ENCODE measurements at regions not wholly inside any gene's neighbourhood (a gene's known extent, or its start where the extent isn't known, plus 50 kb on each side); places are given as distances from the start of the nearest gene placed in this dataset.

DNA sequence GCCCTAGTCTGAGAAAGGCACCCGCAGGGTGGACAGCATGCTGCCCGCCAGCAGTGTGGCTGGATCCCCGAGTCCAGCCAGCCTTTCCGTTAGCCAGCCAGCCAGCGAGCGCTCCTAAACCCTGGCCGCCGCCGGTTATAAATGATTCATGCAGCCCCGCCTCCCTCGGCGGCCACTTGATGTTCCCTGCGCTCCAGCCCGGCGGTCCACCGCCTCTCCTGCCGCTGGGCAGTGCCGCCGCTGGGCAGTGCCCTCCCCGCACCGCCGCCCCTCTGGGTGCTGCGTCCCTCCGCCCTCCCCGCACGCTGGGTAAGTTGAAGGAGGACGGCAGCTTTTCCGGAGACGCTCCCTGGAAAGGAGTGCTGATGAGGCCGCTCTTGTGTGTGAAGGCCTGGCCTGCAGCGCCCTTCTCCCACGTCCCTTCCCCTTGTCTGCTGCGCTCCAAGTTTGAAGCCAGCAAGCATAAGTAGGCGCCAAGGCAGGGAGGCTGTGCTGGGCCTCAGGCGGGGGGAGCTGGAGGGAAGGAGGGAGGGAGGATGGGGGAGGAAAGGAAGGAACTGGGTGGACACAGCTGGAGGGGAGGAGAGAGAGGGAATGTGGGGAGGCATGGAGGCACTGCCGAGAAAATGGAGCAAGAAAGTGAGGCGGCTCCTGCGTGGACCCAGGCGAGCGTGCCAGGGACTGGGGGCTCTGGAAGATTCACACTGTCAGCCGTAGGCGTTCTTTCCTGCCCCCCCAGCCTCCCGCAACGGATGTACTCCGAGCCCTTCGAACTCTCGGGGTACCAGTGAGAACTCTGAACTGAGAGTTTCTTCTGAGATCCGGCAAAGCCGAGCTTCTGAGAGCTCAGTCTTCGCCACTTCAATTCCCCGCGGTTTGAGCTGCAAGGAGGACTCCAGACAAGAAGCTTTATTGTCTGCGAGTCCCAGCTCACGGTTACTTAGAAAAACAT is 131.9 kb downstream of the GLI2 start:
- DNase-seq: no peak

DNA sequence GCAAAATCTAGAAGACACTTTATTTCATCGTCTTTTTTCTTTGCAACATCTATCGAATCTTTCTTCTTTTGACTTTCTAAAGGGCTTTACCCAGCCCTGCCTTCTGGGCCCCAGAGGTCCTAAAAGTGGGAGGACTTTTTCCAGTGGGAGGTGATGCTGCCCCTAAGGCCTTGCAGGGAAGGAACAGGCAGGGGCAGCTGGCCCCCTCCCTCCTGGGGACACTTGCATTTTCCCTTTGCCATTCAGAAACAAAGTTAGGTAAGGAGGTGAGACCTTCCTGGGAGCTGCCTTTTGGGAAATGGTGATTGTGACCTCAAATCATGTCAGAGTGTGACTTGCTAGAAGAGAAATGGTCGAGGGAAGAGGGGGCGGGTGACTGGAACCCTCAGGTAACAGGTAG is 132.7 kb downstream of the GLI2 start:
- no peak for DNase-seq

DNA sequence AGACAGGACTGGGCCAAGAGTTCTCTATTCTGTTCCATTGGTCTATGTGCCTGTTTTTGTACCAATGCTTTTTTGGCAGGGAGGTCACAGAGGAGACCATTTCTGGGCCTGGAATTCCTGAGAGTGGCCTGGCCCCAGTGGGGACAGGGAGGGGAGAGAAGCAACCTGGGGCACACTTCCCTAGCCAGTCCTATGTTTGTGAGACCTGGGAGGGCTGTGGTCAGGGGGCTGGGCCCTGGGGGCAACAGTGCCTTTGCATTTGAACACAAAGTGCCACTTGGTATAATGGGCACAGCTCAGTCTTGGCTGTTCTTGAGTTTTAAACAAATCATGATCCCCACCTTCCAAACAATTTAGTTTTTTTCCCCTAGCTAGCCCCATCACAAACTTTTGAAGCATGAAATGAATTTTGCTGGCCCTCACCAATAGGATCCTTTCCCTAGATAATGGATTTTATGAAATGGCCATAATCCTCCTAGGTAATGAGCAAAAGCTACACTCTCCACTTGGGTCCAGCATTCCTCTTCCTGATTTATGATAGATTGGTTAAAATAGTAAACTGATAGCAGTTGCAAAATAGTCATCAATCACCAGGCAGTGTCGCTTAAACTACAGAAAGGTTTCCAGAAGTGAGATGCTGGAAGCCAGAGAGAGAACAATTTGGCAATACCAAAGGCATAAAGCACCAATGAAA is 133.5 kb downstream of the GLI2 start:
- no peak for DNase-seq

DNA sequence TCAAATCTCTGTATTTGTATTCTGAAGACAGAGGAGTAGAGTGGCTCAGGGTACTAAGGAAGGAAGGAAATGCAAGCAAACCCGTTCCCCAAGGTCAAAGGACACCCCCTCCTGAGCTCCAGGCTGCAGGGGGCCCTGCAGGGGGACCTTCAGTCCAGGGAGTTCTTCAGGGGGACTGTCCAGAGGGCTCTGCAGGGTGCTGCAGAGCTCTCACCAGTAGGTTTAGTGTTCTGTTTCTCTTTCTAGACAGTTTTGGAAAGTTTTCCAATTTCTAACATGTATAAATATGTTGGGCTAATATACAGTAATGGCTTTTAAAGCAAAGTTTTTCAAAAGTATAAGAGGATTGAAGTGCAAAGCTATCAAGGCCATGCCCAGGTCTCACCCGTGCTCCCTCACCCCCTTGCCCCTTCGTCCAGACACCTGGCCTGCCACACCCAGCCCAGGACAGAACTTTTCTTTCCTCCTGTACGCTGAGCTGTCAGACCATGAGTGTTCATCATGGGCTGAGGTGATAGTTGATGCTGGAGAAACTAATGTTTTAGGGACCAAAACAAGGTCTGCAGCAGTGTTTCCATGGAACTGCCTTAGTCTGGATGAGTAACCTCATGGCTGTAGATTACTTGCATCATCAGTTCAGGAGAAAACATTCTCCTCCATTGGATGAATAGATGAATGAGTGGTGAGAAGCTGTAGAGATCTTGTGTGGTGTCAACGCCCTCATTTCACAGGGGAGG is 134.2 kb downstream of the GLI2 start:
- DNase-seq: no peak

DNA sequence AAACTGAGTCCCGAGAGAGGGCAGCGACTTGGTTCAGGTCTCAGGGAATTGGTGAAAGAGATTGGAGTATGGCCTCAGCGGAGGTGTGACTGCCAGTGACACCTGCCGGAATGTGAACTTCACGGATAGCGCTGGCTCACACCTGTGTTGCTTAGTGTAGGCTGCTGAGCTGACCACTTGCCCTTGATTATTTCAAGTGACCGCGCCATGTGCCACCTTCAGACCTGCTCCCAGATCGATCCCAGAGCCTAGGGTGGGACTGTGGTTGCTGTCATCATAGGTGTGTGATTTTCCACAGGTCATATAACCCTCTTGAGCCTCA is 134.8 kb downstream of the GLI2 start:
- no peak for DNase-seq

DNA sequence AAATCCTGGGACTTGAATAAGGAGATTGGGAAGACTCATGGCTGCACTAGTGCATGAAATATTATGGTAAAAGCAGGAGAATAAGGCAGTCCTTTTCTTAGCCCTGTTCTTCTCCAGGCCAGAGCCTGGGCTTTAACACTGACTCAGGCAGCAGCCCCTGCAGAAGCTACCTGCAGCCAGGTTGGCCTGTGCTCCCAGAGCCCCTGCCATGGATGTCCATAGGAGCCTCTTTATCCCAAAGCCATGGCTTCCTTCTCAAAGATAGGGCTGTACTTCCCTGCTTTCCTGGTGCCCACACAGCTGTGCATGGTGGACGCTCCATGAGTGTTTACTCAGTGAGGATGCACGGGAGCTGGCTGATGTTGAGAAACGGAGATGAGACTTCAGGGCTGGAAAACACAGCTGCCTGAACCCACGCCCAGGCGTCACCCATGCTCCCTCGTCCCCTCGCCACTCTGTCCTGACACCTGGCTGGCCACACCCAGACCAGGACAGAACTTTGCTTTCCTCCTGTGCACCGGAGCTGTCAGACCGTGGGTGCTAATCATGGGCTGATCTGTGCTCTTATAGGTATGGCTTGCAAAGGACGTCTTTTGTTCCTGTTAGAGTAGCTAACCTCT is 135.5 kb downstream of the GLI2 start:
- no peak for DNase-seq

DNA sequence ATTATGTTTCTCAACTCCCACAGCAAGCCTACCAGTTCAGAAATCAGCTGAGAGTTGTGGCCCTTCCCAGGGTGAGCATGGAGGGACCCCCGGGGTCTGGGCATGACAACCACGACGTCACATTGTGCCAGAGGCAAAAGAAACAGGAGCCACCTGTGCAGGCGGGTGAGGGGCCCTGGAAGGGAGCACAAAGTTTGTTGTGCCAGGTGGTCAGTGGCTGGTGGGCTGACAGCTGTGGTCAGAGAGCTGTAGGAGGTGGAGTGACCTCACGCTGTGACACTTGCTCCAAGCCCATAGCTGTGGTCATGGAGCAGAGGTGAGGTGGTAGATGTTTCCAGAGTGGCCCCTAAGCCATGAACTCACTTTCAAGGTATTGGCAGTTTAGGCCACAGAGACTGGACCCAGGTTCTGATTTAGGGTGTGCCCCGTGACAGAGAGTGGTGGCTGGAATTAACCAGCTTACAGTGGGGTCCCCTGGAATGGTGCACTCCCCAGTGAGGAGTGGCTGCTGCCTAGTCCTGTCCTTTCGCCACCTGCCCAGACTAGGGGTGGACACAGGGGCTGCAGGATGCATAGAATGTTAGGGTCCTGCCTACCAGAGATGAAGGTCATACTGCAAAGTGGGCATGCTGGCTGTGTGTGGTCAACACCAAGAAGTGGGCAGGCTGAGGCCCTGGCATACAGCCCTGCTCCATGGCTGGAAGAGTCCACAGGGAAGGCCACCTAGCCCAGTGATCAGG is 136.4 kb downstream of the GLI2 start:
- no peak for DNase-seq

DNA sequence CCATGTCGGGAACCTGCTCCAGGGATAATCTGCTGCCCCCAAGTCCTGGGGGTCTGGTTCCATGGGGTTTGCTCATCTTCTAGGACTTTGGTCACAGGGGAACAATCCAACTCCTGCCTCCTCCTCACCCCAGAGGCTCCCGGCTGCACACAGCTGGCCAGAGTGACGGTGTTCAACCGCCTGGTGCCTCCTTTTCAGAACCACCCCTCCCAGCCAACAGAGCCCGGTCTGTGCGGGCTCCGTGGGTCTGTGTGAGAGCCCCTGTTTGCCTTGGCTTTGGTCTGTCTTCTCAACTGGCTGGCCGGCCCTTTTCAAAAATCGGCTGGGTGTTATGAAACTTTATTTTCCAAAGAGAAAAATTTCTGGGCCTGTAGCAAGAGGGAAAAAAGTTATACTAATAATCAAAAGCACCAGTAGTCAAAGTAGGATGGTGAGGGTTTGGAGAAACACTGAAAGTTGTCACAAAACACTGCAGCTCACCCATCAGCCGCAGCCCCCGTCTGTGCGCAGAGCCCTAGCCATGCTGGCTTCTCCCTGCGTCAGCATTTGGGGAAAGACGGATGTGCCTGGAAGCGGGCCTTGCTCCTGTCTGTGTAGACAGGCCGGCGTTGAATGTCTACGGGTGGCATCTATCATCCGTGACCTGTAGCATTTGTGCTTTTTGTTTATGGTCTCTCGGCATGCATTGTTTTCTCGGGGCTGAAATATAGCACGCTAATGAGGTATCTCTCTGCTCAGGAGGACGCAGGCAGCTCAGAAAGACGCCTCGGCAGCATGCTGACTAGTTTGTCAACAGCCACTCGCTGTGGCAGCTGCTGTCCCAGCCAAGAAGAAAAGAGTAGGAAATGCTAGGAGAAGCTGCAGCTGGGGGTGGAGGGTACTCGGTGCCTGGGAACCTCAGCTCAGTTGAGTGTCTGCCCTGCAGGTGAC is 138.6 kb downstream of the GLI2 start:
- DNase-seq: no peak

DNA sequence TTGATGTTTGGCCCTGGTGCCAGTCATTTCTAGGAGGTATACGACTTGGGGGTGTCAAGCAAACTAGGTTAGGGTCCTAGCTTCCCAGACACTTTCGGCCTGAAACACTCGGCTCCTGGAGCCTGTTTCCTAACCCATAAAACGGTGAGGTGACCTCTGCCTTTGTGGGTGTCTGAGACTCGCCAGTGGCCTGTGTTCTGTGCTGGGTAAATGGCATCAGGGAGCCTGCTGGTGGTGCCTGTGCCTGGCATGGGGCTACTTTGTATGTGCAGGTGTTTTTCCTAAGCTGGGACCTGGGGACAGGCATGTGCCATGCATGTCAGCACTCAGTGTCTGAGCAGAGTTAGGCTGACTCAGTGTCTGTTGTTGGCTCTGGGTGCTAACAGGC is 139.2 kb downstream of the GLI2 start:
- no peak for DNase-seq

DNA sequence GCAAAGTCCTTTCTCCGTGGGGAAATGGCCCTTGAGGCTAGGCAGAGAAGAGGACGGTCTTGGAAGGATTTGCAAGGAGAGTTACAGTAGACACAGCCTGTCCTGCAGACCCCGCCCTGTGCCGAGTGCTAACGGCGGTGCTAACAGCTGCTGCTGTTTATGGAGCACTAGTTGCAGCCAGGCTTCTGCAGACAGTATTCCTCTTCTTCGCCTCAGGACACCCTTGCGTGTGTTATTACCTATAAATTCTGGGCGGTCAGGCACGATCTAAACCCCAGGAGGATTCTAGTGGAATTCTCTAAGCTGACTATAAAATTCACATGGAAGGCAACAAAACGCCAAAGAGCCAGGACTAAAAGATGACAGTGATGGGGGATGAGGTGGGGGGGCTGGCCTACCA is 139.8 kb downstream of the GLI2 start:
- DNase-seq: no peak

DNA sequence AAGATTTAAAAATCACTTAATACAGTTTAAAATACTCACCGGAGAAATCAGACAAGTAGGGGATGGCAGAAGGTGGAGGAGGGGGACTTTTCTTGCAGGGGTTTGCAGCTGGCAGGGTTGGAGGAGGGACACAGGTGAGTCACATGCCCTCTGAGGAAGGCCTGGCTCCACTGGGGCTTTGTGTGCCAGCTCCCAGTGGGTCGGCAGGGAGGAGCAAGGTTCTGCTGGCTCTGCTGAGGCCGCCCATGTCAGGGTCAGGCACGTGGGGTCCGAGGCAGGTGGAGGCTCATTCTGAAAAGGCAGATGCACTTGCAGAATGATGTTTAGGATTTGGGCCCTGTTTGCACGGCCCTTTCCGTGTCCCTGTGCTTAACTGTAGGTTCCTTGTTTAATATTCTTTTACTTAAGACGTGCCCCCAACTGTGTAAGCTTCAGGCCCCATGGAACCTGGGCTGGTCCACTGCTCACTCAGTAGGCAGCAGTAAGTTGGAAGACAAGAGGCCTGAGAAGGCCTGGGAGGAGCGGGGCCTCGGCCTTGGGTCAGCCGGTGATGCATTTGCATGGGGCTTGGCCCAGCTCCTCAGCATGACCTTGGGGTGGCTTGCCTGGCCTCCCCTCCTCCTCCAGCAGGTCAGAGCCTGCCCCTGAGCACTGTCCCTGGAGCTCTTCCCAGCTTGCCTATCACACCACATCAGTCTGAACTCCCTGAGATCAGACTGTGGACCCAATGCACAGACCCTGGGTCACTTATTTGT is 141.0 kb downstream of the GLI2 start:
- DNase-seq: no peak

DNA sequence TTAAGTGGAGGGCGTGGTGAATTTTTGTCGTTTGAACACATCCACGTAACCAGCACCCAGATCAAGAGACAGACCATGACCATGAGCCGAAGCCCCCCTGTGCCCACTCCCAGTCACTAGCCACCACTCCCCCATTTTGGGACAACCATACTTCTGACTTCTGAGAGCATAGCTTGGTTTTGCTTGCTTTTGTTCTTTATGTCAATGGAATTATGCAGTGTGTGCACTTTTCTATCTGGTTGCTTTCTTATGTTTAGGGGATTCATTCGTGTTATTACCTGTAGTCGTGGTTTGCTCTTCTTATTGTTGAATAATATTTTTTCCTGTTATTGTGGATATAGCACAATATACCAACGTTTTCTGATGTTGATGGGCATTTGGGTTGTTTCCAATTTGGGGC is 141.7 kb downstream of the GLI2 start:
- no peak for DNase-seq

DNA sequence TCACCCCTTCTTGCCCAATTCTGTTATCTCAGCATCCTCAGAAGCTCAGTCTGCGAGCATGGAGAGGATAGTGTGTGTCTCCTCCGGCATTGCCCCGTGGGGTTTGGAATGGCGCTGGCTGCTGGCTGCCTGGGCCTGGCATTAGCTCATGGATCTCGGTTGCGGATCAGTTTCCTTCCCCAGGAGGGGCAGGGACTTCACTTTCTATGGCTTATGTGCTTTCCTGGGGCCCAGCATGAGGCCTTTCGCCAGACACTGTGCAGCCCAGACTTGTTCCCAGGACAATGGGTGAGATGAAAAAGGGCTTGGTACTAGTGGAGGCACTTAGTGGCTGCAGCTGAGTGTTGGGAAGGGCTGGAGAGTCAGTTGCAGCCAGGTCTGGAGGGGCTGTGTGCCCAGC is 143.3 kb downstream of the GLI2 start:
- no peak for DNase-seq

DNA sequence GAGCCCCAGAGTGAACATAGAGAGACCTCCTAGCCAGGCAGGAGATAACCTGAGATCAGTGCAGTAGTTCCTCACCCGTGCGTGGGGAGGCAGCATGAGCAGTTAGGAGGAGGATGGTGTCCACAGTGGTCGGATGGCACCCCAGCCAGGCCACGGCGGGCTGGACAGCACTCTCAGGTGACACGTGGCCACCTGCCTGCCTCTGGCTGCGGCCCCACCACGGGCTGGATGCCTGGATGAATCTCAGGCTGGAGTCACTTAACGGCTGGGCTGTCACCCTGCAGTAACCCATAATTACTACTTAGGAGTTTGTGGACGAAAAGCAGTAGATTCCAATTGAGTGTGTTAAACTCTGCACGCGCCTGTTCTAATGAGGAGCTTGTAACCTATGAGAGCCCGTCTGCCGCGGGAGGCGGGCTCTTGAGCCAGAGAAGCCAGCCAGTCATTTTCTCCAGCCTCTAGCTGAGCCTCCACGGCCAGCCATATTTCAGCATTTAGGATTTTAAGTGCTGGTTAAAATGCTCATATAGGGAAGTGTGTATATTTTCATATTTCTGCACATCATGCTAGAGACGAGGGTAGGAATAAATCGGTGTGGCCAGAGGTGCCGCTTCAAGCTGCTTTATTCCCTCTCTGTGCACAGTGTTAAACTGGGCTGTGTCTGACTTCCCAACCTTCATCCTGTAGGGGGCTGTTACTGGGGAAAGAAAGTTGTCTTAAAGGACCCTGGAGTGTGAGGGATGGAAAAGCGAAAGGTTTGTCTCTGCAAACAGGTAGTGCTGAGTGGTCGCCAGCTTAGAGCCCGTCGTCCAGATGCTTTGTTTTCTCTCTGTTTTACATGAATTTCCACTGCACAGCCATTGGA is 144.0 kb downstream of the GLI2 start:
- no peak for DNase-seq

DNA sequence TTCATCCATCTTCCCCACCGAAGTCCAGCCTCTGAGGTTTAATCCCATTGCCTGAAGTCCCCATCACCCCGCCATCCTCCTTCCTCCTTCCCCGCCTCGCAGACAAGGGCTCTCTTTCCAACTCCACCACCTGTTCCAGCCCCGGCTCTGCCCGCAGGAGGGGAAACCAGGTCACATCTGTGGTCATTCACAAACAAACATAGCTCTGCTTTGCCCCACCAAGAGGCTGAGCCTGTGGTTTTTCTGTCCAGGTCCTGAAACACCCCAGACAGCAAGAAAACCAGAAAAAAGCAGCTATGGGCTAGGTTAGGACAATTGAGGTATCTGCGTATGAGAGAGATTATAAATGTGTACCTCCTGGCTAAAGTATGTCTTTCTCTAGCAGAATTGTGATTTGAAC is 144.7 kb downstream of the GLI2 start:
- no peak for DNase-seq

DNA sequence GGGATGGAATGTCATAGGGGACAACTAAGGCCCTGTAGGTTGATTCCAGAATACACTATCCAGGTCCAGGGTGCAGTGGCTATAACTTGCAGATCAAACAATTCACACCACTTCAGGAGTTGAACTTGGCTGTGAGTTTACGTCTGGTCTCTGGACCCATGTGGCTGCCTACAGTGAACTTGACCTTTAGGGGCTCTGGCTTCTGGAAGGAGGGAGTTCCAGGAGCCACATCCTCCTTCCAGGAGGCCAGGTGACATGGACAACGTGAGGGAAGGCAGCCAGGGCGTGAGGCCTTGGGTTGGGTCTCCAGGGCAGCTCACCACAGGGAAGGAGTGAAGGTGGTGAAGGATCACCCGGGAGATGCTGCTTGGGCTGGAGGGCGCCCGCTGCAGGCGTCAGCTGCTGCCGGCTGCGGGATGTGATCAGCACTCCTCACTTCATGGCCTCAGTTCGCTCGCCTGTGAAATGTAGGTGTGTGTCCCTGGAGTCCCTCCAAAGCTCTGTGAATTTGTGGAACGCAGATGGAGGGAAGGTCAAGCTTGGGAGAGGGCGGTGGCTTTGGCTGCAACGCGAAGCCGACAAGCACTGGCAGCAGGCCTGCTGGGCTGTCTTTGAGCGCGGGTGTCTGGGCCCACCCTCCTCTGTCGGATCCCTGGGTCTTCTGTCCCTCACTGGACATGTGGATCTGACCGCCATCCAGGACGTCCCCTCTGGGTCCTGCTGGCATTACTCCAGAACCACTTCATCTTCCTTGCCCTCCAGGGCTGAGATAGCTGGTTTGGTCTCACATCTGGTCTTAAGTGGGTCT is 146.5 kb downstream of the GLI2 start:
- DNase-seq: no peak

DNA sequence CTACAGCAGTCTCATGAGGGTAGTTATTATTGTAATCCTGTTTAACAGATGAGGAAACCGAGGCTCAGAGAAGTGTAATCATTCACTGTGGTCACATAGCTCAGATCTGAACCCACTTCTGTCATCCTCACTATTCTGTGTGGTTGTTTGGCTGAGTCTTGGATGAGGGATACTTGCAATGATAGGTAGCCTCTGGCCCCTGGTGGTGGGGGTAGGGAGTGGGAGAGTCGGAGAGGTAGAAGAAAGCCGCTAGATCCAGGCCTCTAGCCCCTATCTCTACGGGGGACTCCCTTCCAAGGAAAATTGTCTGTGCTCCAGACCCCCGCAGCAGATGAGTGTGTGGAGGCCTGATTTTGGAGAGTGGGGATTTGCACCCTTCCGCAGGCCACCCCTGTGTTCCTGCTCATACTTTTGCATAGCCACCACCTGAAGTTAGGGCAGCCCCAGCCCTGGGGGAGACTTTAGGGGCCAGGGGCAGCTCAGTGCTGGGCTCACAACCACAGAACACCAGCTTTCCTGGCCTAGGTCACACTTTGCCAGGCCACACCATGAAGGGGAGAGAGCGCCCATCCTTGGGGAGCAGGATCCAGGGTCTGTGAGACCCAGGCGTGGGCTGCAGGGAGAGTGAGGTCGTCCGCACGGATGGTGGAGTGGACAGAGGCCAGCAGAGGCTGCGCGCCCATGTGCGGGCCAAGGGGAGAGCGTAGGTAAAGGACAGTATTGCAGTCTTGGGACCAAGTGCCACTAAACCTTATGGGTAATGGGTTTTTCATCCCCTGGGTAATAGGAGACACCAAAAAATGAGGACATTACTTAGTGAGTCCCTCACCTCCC is 148.2 kb downstream of the GLI2 start:
- DNase-seq: no peak

Measured in T-helper 2 cell (primary cell).